Astrocyte (in vitro differentiated cells and primary cell): ENCODE measurements at regions not wholly inside any gene's neighbourhood (a gene's known extent, or its start where the extent isn't known, plus 50 kb on each side); places are given as distances from the start of the nearest gene placed in this dataset.
"Not testable (repeated sequence)": the region's sequence is repeated elsewhere in the genome, so short reads cannot be mapped to it uniquely, and the experiment has no call there.

Experiments used
- DNase-seq: peaks from one replicate; pipeline ENCODE4 v3.0.0-alpha.2; 2010; ENCODE audit warnings: low read depth
- FAIRE-seq: peaks from 2 replicates; lab custom pipeline; 2011; peaks lifted over from hg19 to GRCh38; lab: Jason Lieb, UNC
- H2AFZ ChIP-seq: 2 replicates; pipeline ENCODE4 v1.6.0; 2012; ENCODE audit warnings: low read depth, low read length, inconsistent platforms
- H3K27ac ChIP-seq: 2 replicates; pipeline ENCODE4 v1.5.1; 2011; ENCODE audit warnings: low read depth, low read length, inconsistent platforms
- H3K27me3 ChIP-seq: 2 replicates; pipeline ENCODE4 v1.6.0; 2011; ENCODE audit warnings: low read length, inconsistent platforms; ENCODE audit not compliant: insufficient read depth
- H3K36me3 ChIP-seq: 2 replicates; pipeline ENCODE4 v1.5.1; 2011; ENCODE audit warnings: low read length, inconsistent platforms; ENCODE audit not compliant: insufficient read depth
- H3K4me1 ChIP-seq: 2 replicates; pipeline ENCODE4 v1.5.1; 2011; ENCODE audit warnings: low read length, inconsistent platforms; ENCODE audit not compliant: insufficient read depth
- H3K4me2 ChIP-seq: 2 replicates; pipeline ENCODE4 v1.6.0; 2012; ENCODE audit warnings: low read length, inconsistent platforms
- H3K4me3 ChIP-seq: 2 replicates; pipeline ENCODE4 v1.5.1; 2011; ENCODE audit warnings: low read depth, mild to moderate bottlenecking, low read length, inconsistent platforms; ENCODE audit not compliant: insufficient read depth
- H3K79me2 ChIP-seq: 2 replicates; pipeline ENCODE4 v1.6.0; 2012; ENCODE audit warnings: mild to moderate bottlenecking, low read length, inconsistent platforms; ENCODE audit not compliant: insufficient read depth
- H3K9ac ChIP-seq: 2 replicates; pipeline ENCODE4 v1.6.0; 2012; ENCODE audit warnings: mild to moderate bottlenecking, low read length, inconsistent platforms
- H3K9me3 ChIP-seq: 2 replicates; pipeline ENCODE4 v1.5.1; 2012; ENCODE audit warnings: low read depth, mild to moderate bottlenecking, low read length, inconsistent platforms; ENCODE audit not compliant: insufficient read depth
- H4K20me1 ChIP-seq: 2 replicates; pipeline ENCODE4 v1.6.0; 2012; ENCODE audit warnings: low read length, inconsistent platforms; ENCODE audit not compliant: insufficient read depth
- H3K27ac Mint-ChIP-seq: one replicate; pipeline ENCODE4 v1.8.0; 2021; ENCODE audit warnings: mild to moderate bottlenecking, mixed read lengths; ENCODE audit not compliant: unreplicated experiment
- H3K27me3 Mint-ChIP-seq: one replicate; pipeline ENCODE4 v1.8.0; 2021; ENCODE audit warnings: low read depth, mixed read lengths; ENCODE audit not compliant: unreplicated experiment
- H3K36me3 Mint-ChIP-seq: one replicate; pipeline ENCODE4 v1.8.0; 2021; ENCODE audit warnings: low read depth, mixed read lengths; ENCODE audit not compliant: unreplicated experiment
- H3K4me1 Mint-ChIP-seq: one replicate; pipeline ENCODE4 v1.8.0; 2021; ENCODE audit warnings: low read depth, mixed read lengths; ENCODE audit not compliant: unreplicated experiment
- H3K4me3 Mint-ChIP-seq: one replicate; pipeline ENCODE4 v1.8.0; 2021; ENCODE audit warnings: mild to moderate bottlenecking, moderate library complexity, mixed read lengths; ENCODE audit not compliant: unreplicated experiment
- H3K9me3 Mint-ChIP-seq: one replicate; pipeline ENCODE4 v1.8.0; 2021; ENCODE audit warnings: mild to moderate bottlenecking, mixed read lengths; ENCODE audit not compliant: unreplicated experiment
- CTCF ChIP-seq: IDR thresholded peaks from 2 replicates; pipeline ENCODE4 v1.5.1; 2011; ENCODE audit warnings: low read depth, mild to moderate bottlenecking, inconsistent platforms, low read length, moderate library complexity; ENCODE audit not compliant: insufficient read depth
- EZH2 ChIP-seq: IDR thresholded peaks from 2 replicates; pipeline ENCODE4 v1.6.1; 2012; ENCODE audit warnings: mild to moderate bottlenecking, low read length, inconsistent platforms; ENCODE audit not compliant: insufficient read depth

GRCh38 chr17:83009414-83010205, 69.8 kb upstream of the METRNL start:
- TF ChIP-seq EZH2 = no peak
- TF ChIP-seq CTCF = no peak
- Histone ChIP-seq H3K9ac (no peak overlapping the region), H3K4me1 (peaks cover 13% of the 10 kb centered on the region), H3K27ac (no peak overlapping the region), H3K4me3 (no peak overlapping the region), H3K36me3 (no peaks in the 10 kb centered on the region), H3K4me2 (no peak overlapping the region), H3K9me3 (no peaks in the 10 kb centered on the region), H3K27me3 (no peaks in the 10 kb centered on the region), H3K79me2 (no peaks in the 10 kb centered on the region), H2AFZ (no peak overlapping the region), H4K20me1 (peaks cover 20% of the 10 kb centered on the region)
- Mint-ChIP-seq H3K4me3 (no peak overlapping the region), H3K4me1 (peaks cover 13% of the 10 kb centered on the region), H3K36me3 (peaks cover 17% of the 10 kb centered on the region), H3K27ac (no peak overlapping the region), H3K9me3 (peaks cover 7% of the 10 kb centered on the region), H3K27me3 (peaks cover 23% of the 10 kb centered on the region)
- FAIRE-seq (no peak), DNase-seq (no peak)

GRCh38 chr17:83010206-83011200, 68.9 kb upstream of the METRNL start:
- H2AFZ ChIP-seq = no peak overlapping the region

GRCh38 chr17:83011676-83012075, 67.7 kb upstream of the METRNL start:
- H3K36me3 ChIP-seq, H3K9me3 Mint-ChIP-seq, H3K4me2 ChIP-seq, H2AFZ ChIP-seq, H3K27ac ChIP-seq, FAIRE-seq, H3K36me3 Mint-ChIP-seq, H3K4me3 Mint-ChIP-seq, H3K9me3 ChIP-seq, H3K27ac Mint-ChIP-seq, H3K27me3 ChIP-seq, H3K9ac ChIP-seq, H3K4me3 ChIP-seq, DNase-seq, H3K79me2 ChIP-seq: not testable (repeated sequence)
- Histone ChIP-seq H3K4me1 (peaks cover 13% of the 10 kb centered on the region), H4K20me1 (peaks cover 20% of the 10 kb centered on the region)
- Mint-ChIP-seq H3K4me1 (peaks cover 13% of the 10 kb centered on the region), H3K27me3 (peaks cover 17% of the 10 kb centered on the region)

More at GRCh38 chr17:83010206-83011200, 68.9 kb upstream of the METRNL start:
- H3K9ac ChIP-seq = no peak overlapping the region
- DNase-seq = peak; percentile 59
- peaks cover 13% of the 10 kb centered on the region for H3K4me1 ChIP-seq
- H3K79me2 ChIP-seq = no peaks in the 10 kb centered on the region
- Mint-ChIP-seq H3K27ac (no peak overlapping the region), H3K36me3 (peaks cover 11% of the 10 kb centered on the region), H3K4me3 (no peak overlapping the region), H3K4me1 (peaks cover 13% of the 10 kb centered on the region), H3K9me3 (peaks cover 3% of the 10 kb centered on the region), H3K27me3 (peaks cover 21% of the 10 kb centered on the region)
- H3K4me3 ChIP-seq = no peak overlapping the region
- no peak for FAIRE-seq
- no peak overlapping the region for H3K4me2 ChIP-seq
- H3K27ac ChIP-seq = no peak overlapping the region
- no peaks in the 10 kb centered on the region for H3K36me3 ChIP-seq
- H3K27me3 ChIP-seq = no peaks in the 10 kb centered on the region
- H3K9me3 ChIP-seq = no peaks in the 10 kb centered on the region
- H4K20me1 ChIP-seq = peaks cover 20% of the 10 kb centered on the region
- TF ChIP-seq EZH2 (no peak), CTCF (no peak)
